Endothelial cell of umbilical vein (primary cell): ENCODE measurements at regions not wholly inside any gene's neighbourhood (a gene's known extent, or its start where the extent isn't known, plus 50 kb on each side); places are given as distances from the start of the nearest gene placed in this dataset.

Experiments
- BruUV-seq: library from RNA; stranded (reverse); fragments of 400-500 nt; replicated peaks from 2 replicates; lab custom pipeline; 2021; lab: Mats Ljungman, UMichigan
- CTCF ChIA-PET: fragments of 300-600, 350-600 bp; sonication (Branson Sonifier 250); formaldehyde crosslinking; loops from one replicate; lab custom pipeline; 2021; ENCODE audit warnings: antibody characterized with exemption, inconsistent platforms; lab: Charles Lee
- POLR2A ChIA-PET: fragments of 300-600, 350-600 bp; sonication (Branson Sonifier 250); formaldehyde crosslinking; loops from one replicate; lab custom pipeline; 2021; ENCODE audit warnings: antibody characterized with exemption, inconsistent platforms; lab: Charles Lee
- DNase-seq: peaks from one replicate; pipeline ENCODE4 v3.0.0-alpha.2; 2011; ENCODE audit warnings: low read depth, low spot score
- FAIRE-seq: peaks from 2 replicates; lab custom pipeline; 2011; peaks lifted over from hg19 to GRCh38; lab: Jason Lieb, UNC
- H2AFZ ChIP-seq: 2 replicates; pipeline ENCODE4 v1.6.0; 2012; ENCODE audit warnings: low read depth, low read length, control low read depth, inconsistent platforms
- H3K27ac ChIP-seq: 2 replicates; pipeline ENCODE4 v1.5.1; 2011; ENCODE audit warnings: low read depth, mild to moderate bottlenecking, control low read depth, low read length, moderate library complexity; ENCODE audit not compliant: insufficient read depth
- H3K27me3 ChIP-seq, 2 experiments: 2 replicates each; pipeline versions ENCODE4 v1.6.0 to v1.6.1; 2011; ENCODE audit warnings: low read length in 2 of 2, mixed read lengths in 1 of 2; ENCODE audit not compliant: control insufficient read depth in 2 of 2, insufficient read depth in 2 of 2
- H3K36me3 ChIP-seq, 2 experiments: 2 replicates in 1 of 2; 3 replicates in 1 of 2; pipeline ENCODE4 v1.5.1; 2011; ENCODE audit warnings: low read length in 2 of 2, mild to moderate bottlenecking in 1 of 2, moderate library complexity in 1 of 2; ENCODE audit not compliant: control insufficient read depth in 2 of 2, insufficient read depth in 2 of 2; ENCODE audit errors: extremely low read depth in 1 of 2
- H3K4me1 ChIP-seq: 3 replicates; pipeline ENCODE4 v1.5.1; 2011; ENCODE audit warnings: mild to moderate bottlenecking, low read length; ENCODE audit not compliant: control insufficient read depth, insufficient read depth; ENCODE audit errors: extremely low read depth
- H3K4me2 ChIP-seq: 2 replicates; pipeline ENCODE4 v1.6.1; 2011; ENCODE audit warnings: low read length, control low read depth, mixed read lengths; ENCODE audit not compliant: insufficient read depth
- H3K4me3 ChIP-seq, 3 experiments: fragments of 200-600 bp in 1 of 3; sonication (generic), shearing (Covaris generic) in 1 of 3; replicated peaks in 1 of 3; 2 replicates each; pipeline ENCODE4 v1.5.1; 2011 to 2016; ENCODE audit warnings: control low read depth in 3 of 3, low read length in 3 of 3, mild to moderate bottlenecking in 2 of 3, inconsistent platforms in 1 of 3, low read depth in 1 of 3, moderate library complexity in 1 of 3; ENCODE audit not compliant: insufficient read depth in 1 of 3
- H3K79me2 ChIP-seq: 2 replicates; pipeline ENCODE4 v1.6.0; 2012; ENCODE audit warnings: low read length, inconsistent platforms; ENCODE audit not compliant: control insufficient read depth, insufficient read depth
- H3K9ac ChIP-seq: replicated peaks from 2 replicates; pipeline ENCODE3; 2011; ENCODE audit warnings: low read length, control low read depth; ENCODE audit not compliant: insufficient read depth; ENCODE audit errors: extremely low read depth
- H3K9me1 ChIP-seq: replicated peaks from 3 replicates; pipeline ENCODE4 v1.6.0; 2011; ENCODE audit warnings: mild to moderate bottlenecking, low read length; ENCODE audit not compliant: control insufficient read depth, insufficient read depth; ENCODE audit errors: extremely low read depth
- H3K9me3 ChIP-seq: replicated peaks from 2 replicates; pipeline ENCODE4 v1.5.1; 2012; ENCODE audit warnings: low read length, inconsistent platforms; ENCODE audit not compliant: control insufficient read depth, insufficient read depth
- H4K20me1 ChIP-seq: replicated peaks from 2 replicates; pipeline ENCODE3; 2011; ENCODE audit warnings: mild to moderate bottlenecking, low read length; ENCODE audit not compliant: control insufficient read depth, insufficient read depth; ENCODE audit errors: extremely low read depth
- CTCF ChIP-seq, 2 donors: IDR thresholded peaks; 1 replicate in 1 of 2; 2 replicates in 1 of 2; pipeline ENCODE4 v1.5.1; 2011; ENCODE audit warnings: low read length in 2 of 2, mild to moderate bottlenecking in 2 of 2, moderate library complexity in 2 of 2, control low read depth in 1 of 2, inconsistent platforms in 1 of 2, low read depth in 1 of 2; ENCODE audit not compliant: insufficient read depth in 1 of 2; ENCODE audit errors: extremely low read depth in 1 of 2
- EZH2 ChIP-seq: IDR thresholded peaks from 2 replicates; pipeline ENCODE4 v1.6.1; 2012; ENCODE audit warnings: borderline replicate concordance, low read depth, mild to moderate bottlenecking, moderate library complexity, low read length, inconsistent platforms; ENCODE audit not compliant: severe bottlenecking
- FOS ChIP-seq: IDR thresholded peaks from 2 replicates; pipeline ENCODE4 v1.6.1; 2011; ENCODE audit warnings: mild to moderate bottlenecking, low read length, moderate library complexity, borderline replicate concordance; ENCODE audit not compliant: insufficient read depth
- JUN ChIP-seq: IDR thresholded peaks from 2 replicates; pipeline ENCODE4 v1.6.1; 2011; ENCODE audit warnings: borderline replicate concordance, low read depth; ENCODE audit not compliant: insufficient read length, insufficient read depth
- MAX ChIP-seq: IDR thresholded peaks from 2 replicates; pipeline ENCODE4 v1.6.1; 2011; ENCODE audit not compliant: insufficient read depth, insufficient read length
- POLR2A ChIP-seq: IDR thresholded peaks from 2 replicates; pipeline ENCODE4 v1.6.1; 2012; ENCODE audit warnings: low read depth, mild to moderate bottlenecking, control low read depth, low read length
- dilution Hi-C: fragments of 300-500 bp; cut with MboI; formaldehyde crosslinking; loops from one replicate; pipeline ENCODE4 v1.15.0; 2019; ENCODE audit warnings: low sequenced_read_pairs; ENCODE audit not compliant: extremely low pct_ligation_motif_present
- intact Hi-C: fragments of 100-400 bp; cut with micrococcal nuclease; formaldehyde crosslinking; loops from one replicate; pipeline ENCODE4 v1.10.0; 2022

- no TSS peak for BruUV-seq
- H3K4me2 ChIP-seq: no peak overlapping the region
- dilution Hi-C loops: no loop called here
- no peaks in the 10 kb centered on the region for H4K20me1 ChIP-seq
- FAIRE-seq: no peak
- H3K79me2 ChIP-seq: no peaks in the 10 kb centered on the region
- H3K36me3 ChIP-seq: no peaks in the 10 kb centered on the region
- intact Hi-C loops: no loop called here
- no peaks in the 10 kb centered on the region for H3K27me3 ChIP-seq
- H3K9me3 ChIP-seq: no peaks in the 10 kb centered on the region
- no peaks in the 10 kb centered on the region for H3K4me1 ChIP-seq
- CTCF ChIA-PET: no interaction called here
- no peak overlapping the region for H3K27ac ChIP-seq
- H3K9ac ChIP-seq: no peak overlapping the region
- H3K4me3 ChIP-seq: no peak overlapping the region
- DNase-seq: no peak
- POLR2A ChIA-PET: no interaction called here
- H3K9me1 ChIP-seq: no peaks in the 10 kb centered on the region
- no peak overlapping the region for H2AFZ ChIP-seq
- no peak for TF ChIP-seq EZH2
- TF ChIP-seq FOS: no peak
- no peak for TF ChIP-seq CTCF (IDR thresholded peaks at IDR 0.05; ENCODE audit: extremely low read depth in 1 of 2, insufficient read depth in 1 of 2, low read depth in 1 of 2, low read length in 2 of 2)
- TF ChIP-seq POLR2A: no peak
- TF ChIP-seq MAX: no peak
- no peak for TF ChIP-seq JUN
Observed at GRCh38 chr14:104329793-104330192, 191.4 kb downstream of the KIF26A start.
